ENCODE measurements at regions not wholly inside any gene's neighbourhood (a gene's known extent, or its start where the extent isn't known, plus 50 kb on each side); places are given as distances from the start of the nearest gene placed in this dataset.

GRCh38 chr2:35920061-35920460 lies 435.5 kb upstream of the CRIM1 start:
- Mint-ChIP-seq H3K27me3 (ENCODE audit: low read depth) (no peaks in the 10 kb centered on the region), H3K27ac (no peak overlapping the region), H3K4me3 (no peak overlapping the region), H3K4me1 (no peaks in the 10 kb centered on the region), H3K36me3 (ENCODE audit: low read depth) (no peaks in the 10 kb centered on the region), H3K9me3 (no peaks in the 10 kb centered on the region)
- TF ChIP-seq CTCF (IDR thresholded peaks at IDR 0.05; ENCODE audit: unreplicated experiment in 3 of 3): no peak

DNA sequence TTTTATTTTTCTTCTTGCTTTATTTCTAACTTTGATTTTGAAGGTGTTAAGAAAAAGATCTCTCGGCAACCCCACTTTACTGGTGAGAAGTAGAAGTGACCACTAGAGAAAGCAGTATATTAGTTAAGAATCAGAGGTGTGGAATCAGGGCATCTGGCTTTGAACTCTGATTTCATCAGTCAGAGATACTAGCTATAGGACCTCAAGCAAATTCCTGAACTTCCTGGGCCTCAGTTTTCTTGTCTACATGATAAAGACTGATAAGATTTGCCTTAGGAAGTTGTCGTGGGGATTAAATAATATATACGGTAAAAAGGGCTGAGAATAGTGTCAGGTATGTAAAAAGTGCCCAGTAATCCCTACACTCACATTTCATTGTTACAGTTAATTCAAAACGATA lies 440.3 kb upstream of the CRIM1 start:
- H3K36me3 Mint-ChIP-seq (ENCODE audit: low read depth): no peaks in the 10 kb centered on the region
- H3K27me3 Mint-ChIP-seq (ENCODE audit: low read depth): no peaks in the 10 kb centered on the region
- TF ChIP-seq CTCF (IDR thresholded peaks at IDR 0.05; ENCODE audit: unreplicated experiment in 3 of 3): no peak
- H3K27ac Mint-ChIP-seq: no peak overlapping the region
- H3K9me3 Mint-ChIP-seq: no peaks in the 10 kb centered on the region
- H3K4me1 Mint-ChIP-seq: no peaks in the 10 kb centered on the region
- no peak overlapping the region for H3K4me3 Mint-ChIP-seq

- Mint-ChIP-seq H3K9me3 (no peaks in the 10 kb centered on the region), H3K4me3 (no peak overlapping the region), H3K27ac (no peak overlapping the region), H3K4me1 (no peaks in the 10 kb centered on the region), H3K36me3 (ENCODE audit: low read depth) (no peaks in the 10 kb centered on the region), H3K27me3 (ENCODE audit: low read depth) (peaks cover 3% of the 10 kb centered on the region)
- TF ChIP-seq CTCF (IDR thresholded peaks at IDR 0.05; ENCODE audit: unreplicated experiment in 3 of 3): no peak
These were observed 463.6 kb upstream of the CRIM1 start for GRCh38 chr2:35891936-35892335.

- Mint-ChIP-seq H3K4me1 (no peaks in the 10 kb centered on the region), H3K27me3 (ENCODE audit: low read depth) (peaks cover 3% of the 10 kb centered on the region), H3K36me3 (ENCODE audit: low read depth) (no peaks in the 10 kb centered on the region), H3K4me3 (no peak overlapping the region), H3K9me3 (no peaks in the 10 kb centered on the region), H3K27ac (no peak overlapping the region)
- no peak for TF ChIP-seq CTCF (IDR thresholded peaks at IDR 0.05; ENCODE audit: unreplicated experiment in 3 of 3)
These were observed 464.1 kb upstream of the CRIM1 start for GRCh38 chr2:35891528-35891927.

- H3K27me3 Mint-ChIP-seq (ENCODE audit: low read depth): no peaks in the 10 kb centered on the region
- H3K4me1 Mint-ChIP-seq: no peaks in the 10 kb centered on the region
- H3K36me3 Mint-ChIP-seq (ENCODE audit: low read depth): no peaks in the 10 kb centered on the region
- H3K27ac Mint-ChIP-seq: no peak overlapping the region
- no peak overlapping the region for H3K4me3 Mint-ChIP-seq
- TF ChIP-seq CTCF (IDR thresholded peaks at IDR 0.05; ENCODE audit: unreplicated experiment in 3 of 3): no peak
- no peaks in the 10 kb centered on the region for H3K9me3 Mint-ChIP-seq
These were observed 468.4 kb upstream of the CRIM1 start for GRCh38 chr2:35887146-35887545.

DNA sequence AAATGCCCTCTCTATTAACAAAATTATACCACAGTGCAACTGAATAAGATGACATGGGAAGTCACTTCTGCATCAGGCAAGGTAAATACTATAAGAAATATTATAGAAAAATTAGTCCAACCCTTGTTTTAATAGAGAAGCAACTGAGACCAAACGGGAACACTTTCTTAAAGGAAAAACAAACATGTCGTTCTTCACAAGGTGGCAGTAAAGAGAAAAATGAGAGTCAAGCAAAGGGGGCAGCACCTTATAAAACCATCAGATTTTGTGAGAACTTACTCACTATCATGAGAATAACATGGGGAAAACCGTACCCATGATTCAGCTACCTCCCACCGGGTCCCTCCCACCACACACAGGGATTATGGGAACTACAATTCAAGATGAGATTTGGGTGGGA lies 481.7 kb upstream of the CRIM1 start:
- Mint-ChIP-seq H3K27ac (no peak overlapping the region), H3K9me3 (no peaks in the 10 kb centered on the region)

More for the DNA sequence above, 481.7 kb upstream of the CRIM1 start:
- Mint-ChIP-seq H3K36me3 (ENCODE audit: low read depth) (no peaks in the 10 kb centered on the region), H3K27me3 (ENCODE audit: low read depth) (no peaks in the 10 kb centered on the region), H3K4me3 (no peak overlapping the region), H3K4me1 (no peaks in the 10 kb centered on the region)
- TF ChIP-seq CTCF (IDR thresholded peaks at IDR 0.05; ENCODE audit: unreplicated experiment in 3 of 3): no peak

Measured in nephron (organoid).